RCC 7860 (cell line): ENCODE measurements at regions not wholly inside any gene's neighbourhood (a gene's known extent, or its start where the extent isn't known, plus 50 kb on each side); places are given as distances from the start of the nearest gene placed in this dataset.
A peak's percentile ranks its signal among the peaks of the same experiment; 100 is the strongest.
"Not testable (repeated sequence)": the region's sequence is repeated elsewhere in the genome, so short reads cannot be mapped to it uniquely, and the experiment has no call there.

Experiments
- DNase-seq: peaks from one replicate; pipeline ENCODE4 v3.0.0-alpha.2; 2015; ENCODE audit warnings: low spot score
- FAIRE-seq: peaks from 2 replicates; lab custom pipeline; 2012; peaks lifted over from hg19 to GRCh38; lab: Jason Lieb, UNC

GRCh38 chr17:70320673-70321345, 151.5 kb downstream of the KCNJ2 start:
- DNase-seq (no peak), FAIRE-seq (no peak)

- DNase-seq (no peak), FAIRE-seq (no peak)
These were observed 152.0 kb downstream of the KCNJ2 start for GRCh38 chr17:70321352-70321751.

- FAIRE-seq: no peak
- DNase-seq: no peak
These were observed 153.9 kb downstream of the KCNJ2 start for GRCh38 chr17:70323269-70323668.

GRCh38 chr17:70324031-70324430, 154.7 kb downstream of the KCNJ2 start:
- FAIRE-seq (no peak), DNase-seq (no peak)

GRCh38 chr17:70327279-70327678, 157.9 kb downstream of the KCNJ2 start:
- no peak for FAIRE-seq
- DNase-seq: no peak

GRCh38 chr17:70327723-70328122, 158.4 kb downstream of the KCNJ2 start:
- no peak for FAIRE-seq
- DNase-seq: no peak

- no peak for FAIRE-seq
- DNase-seq: no peak
These were observed 160.4 kb downstream of the KCNJ2 start for GRCh38 chr17:70329721-70330120.

GRCh38 chr17:70331066-70331465, 161.7 kb downstream of the KCNJ2 start:
- DNase-seq, FAIRE-seq: not testable (repeated sequence)

GRCh38 chr17:70332356-70333210, 163.3 kb downstream of the KCNJ2 start:
- FAIRE-seq (no peak), DNase-seq (no peak)

GRCh38 chr17:70336411-70336810, 167.1 kb downstream of the KCNJ2 start:
- DNase-seq (no peak), FAIRE-seq (no peak)

GRCh38 chr17:70338946-70339354, 169.6 kb downstream of the KCNJ2 start:
- DNase-seq (no peak), FAIRE-seq (no peak)

- FAIRE-seq (no peak), DNase-seq (no peak)
These were observed 173.8 kb downstream of the KCNJ2 start for GRCh38 chr17:70343114-70343513.

GRCh38 chr17:70344386-70345060, 175.2 kb downstream of the KCNJ2 start:
- FAIRE-seq: no peak

GRCh38 chr17:70345061-70345460, 175.7 kb downstream of the KCNJ2 start:
- FAIRE-seq (no peak), DNase-seq (no peak)

More at GRCh38 chr17:70344386-70345060, 175.2 kb downstream of the KCNJ2 start:
- no peak for DNase-seq

GRCh38 chr17:70352834-70353233, 183.5 kb downstream of the KCNJ2 start:
- FAIRE-seq: no peak
- DNase-seq: no peak

- FAIRE-seq: no peak
These were observed 184.2 kb downstream of the KCNJ2 start for GRCh38 chr17:70353408-70354092.

GRCh38 chr17:70355185-70355584, 185.9 kb downstream of the KCNJ2 start:
- FAIRE-seq: no peak

More at GRCh38 chr17:70353408-70354092, 184.2 kb downstream of the KCNJ2 start:
- no peak for DNase-seq

GRCh38 chr17:70357190-70357589, 187.9 kb downstream of the KCNJ2 start:
- FAIRE-seq (no peak), DNase-seq (no peak)

More at GRCh38 chr17:70355185-70355584, 185.9 kb downstream of the KCNJ2 start:
- DNase-seq: no peak

- FAIRE-seq (no peak), DNase-seq (peak; percentile 44)
These were observed 195.8 kb downstream of the KCNJ2 start for GRCh38 chr17:70365091-70365583.

- FAIRE-seq: no peak
- no peak for DNase-seq
These were observed 197.1 kb downstream of the KCNJ2 start for GRCh38 chr17:70366386-70366785.

GRCh38 chr17:70368011-70368410, 198.7 kb downstream of the KCNJ2 start:
- FAIRE-seq (no peak), DNase-seq (no peak)
